ENCODE measurements at regions not wholly inside any gene's neighbourhood (a gene's known extent, or its start where the extent isn't known, plus 50 kb on each side); places are given as distances from the start of the nearest gene placed in this dataset.
A peak's percentile ranks its signal among the peaks of the same experiment; 100 is the strongest.

DNA sequence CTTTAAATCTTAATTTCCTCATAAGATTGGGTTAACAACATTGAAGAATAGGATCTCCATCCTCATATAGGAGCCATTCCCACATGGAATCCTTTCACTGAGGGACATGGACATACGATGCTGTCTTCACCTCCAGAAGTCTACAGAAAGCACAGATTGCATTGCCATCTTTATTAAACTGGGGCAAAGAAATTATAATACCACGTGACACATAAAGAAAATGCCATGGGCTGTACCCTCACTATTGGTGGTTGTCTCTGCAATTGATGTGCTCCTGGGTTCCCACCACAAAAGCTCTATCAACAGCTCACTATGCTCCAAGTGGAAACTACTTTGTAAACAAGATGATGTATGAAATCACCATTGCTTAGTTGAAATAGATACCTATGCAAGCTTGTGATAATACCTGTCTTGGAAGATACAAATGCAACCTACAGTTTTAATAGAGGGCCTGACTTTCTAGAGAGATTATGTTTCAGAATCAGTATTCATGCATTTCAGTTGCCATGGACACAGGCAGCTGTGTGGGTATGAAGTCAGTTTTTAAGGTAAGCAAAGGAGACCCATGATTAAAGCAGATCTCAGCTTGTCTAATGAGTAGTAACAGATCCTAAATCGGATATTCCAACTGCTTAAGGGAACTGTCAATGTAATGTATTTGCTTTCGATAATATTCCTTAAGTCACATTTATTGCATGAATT lies 337.0 kb downstream of the RAD51AP2 start:
- no peak for TF ChIP-seq CTCF (IDR thresholded peaks at IDR 0.05; ENCODE audit: borderline replicate concordance, insufficient read depth, low read depth, low read length)

DNA sequence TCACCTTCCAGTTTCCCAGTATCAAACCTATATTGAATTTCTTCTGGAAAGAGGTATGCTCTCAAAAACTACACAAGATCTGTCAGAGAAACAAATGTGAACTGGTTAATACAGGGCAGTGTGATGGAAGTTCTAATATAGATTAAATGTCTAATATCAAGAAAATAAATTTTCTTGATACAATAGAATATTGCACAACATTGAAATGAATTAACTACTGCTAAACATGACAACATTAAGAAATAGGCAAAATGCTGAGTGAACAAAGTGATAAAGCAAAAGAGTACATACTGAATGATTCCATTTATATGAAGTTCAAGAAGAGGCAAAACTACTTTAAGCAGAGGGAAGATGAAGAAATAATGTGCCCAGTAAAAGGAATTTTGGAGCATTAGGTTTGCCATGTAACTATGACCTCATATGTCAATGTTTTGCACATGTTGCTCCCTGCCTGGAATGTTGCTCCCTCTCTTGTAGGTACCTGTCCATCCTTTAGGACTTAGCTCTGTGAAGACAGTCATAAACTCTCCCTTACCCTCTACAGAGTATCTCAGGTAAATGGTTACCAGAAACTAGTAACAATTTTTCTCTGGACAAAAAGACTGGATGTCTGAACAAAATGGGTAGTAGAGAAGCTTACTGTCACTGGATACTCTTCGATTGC lies 339.0 kb downstream of the RAD51AP2 start:
- no peak overlapping the region for H3K4me3 ChIP-seq (ENCODE audit: low read depth, low read length)
- no peak for TF ChIP-seq CTCF (IDR thresholded peaks at IDR 0.05; ENCODE audit: borderline replicate concordance, insufficient read depth, low read depth, low read length)

More for the DNA sequence above, 337.0 kb downstream of the RAD51AP2 start:
- H3K4me3 ChIP-seq (ENCODE audit: low read depth, low read length), result no peak overlapping the region

- no peak overlapping the region for H3K4me3 ChIP-seq (ENCODE audit: low read depth, low read length)
- TF ChIP-seq CTCF (IDR thresholded peaks at IDR 0.05; ENCODE audit: borderline replicate concordance, insufficient read depth, low read depth, low read length), result no peak
Measured at GRCh38 chr2:17177088-17177487, 341.2 kb downstream of the RAD51AP2 start.

DNA sequence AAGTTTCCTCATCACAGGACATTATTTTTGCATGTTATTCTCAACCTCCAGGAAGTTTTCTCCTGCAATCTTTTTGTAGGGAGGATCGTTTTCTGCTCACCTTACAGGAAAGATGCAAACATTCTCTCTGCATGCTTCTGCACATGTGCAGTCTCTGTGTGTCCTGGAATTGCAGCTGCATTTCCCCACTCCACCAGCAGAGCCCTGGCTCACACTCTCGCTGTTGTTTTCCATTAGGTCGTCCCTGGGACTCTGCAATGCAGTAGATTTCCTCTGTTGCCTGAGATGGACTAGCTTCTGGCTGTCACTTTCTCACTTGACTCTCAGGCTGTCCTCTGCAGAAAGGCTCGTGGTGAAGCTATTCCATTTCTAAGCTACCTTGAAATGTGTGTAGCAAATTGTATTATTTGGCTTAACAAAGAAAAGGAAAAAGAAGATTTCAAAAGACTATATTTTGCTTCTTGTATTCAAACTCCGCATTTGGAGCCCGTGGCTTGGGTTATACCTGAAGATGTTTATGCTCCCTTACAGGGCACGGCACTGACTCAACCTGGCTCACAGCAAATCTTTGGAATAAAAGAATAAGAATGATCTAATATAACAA lies 346.7 kb downstream of the RAD51AP2 start:
- peak; percentile 76 for TF ChIP-seq CTCF (IDR thresholded peaks at IDR 0.05; ENCODE audit: borderline replicate concordance, insufficient read depth, low read depth, low read length)
- H3K4me3 ChIP-seq (ENCODE audit: low read depth, low read length), result no peak overlapping the region

DNA sequence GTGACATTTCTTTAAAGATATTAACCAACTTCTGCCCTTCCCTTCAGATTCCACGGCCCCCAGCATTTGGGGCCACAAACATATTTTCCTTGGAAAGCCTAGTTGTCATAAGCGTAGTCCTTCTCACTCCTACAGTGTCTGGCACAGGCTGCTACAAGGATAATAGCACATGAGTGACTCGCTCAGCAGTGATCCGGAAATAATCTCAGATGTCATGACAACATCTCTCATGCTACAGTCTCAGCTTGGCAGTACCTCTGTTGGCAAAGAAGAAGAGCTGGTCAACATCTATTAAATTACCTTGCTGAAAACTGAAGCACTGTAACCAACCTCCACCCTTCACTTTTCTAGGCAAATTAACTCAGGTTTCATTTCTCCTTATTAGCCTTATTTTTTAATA lies 351.7 kb downstream of the RAD51AP2 start:
- no peak for TF ChIP-seq CTCF (IDR thresholded peaks at IDR 0.05; ENCODE audit: borderline replicate concordance, insufficient read depth, low read depth, low read length)
- H3K4me3 ChIP-seq (ENCODE audit: low read depth, low read length), result no peak overlapping the region

DNA sequence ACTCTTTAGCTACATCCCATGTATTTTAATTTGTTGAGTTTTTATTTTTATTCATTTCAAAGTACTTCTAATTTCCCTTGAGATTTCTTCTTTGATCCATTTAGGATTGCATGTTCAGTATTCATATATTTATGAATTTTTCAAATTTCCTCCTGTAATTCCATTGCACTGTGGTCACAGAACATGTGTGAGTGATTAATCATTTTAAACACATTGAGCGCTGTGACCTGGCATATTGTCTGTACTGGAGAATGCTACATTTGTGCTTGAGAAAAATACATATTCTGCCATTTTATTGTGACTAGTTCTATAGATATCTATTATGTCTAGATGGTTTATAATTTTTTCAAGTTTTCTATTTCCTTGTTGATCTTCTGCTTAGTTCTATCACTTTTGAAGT lies 353.7 kb downstream of the RAD51AP2 start:
- no peak for TF ChIP-seq CTCF (IDR thresholded peaks at IDR 0.05; ENCODE audit: borderline replicate concordance, insufficient read depth, low read depth, low read length)
- H3K4me3 ChIP-seq (ENCODE audit: low read depth, low read length), result no peak overlapping the region
